NT2/D1 (cell line): ENCODE measurements at regions not wholly inside any gene's neighbourhood (a gene's known extent, or its start where the extent isn't known, plus 50 kb on each side); places are given as distances from the start of the nearest gene placed in this dataset.

ENCODE experiments used
- SUZ12 ChIP-seq: IDR thresholded peaks from 2 replicates; pipeline ENCODE4 v1.6.1; 2011; ENCODE audit not compliant: insufficient read length, insufficient read depth; ENCODE audit errors: extremely low read depth
- YY1 ChIP-seq: IDR thresholded peaks from 2 replicates; pipeline ENCODE4 v1.6.1; 2011; ENCODE audit not compliant: insufficient read length, insufficient read depth
- ZNF274 ChIP-seq: IDR thresholded peaks from 2 replicates; pipeline ENCODE4 v1.6.1; 2011; ENCODE audit warnings: mild to moderate bottlenecking, low read depth, low read length

DNA sequence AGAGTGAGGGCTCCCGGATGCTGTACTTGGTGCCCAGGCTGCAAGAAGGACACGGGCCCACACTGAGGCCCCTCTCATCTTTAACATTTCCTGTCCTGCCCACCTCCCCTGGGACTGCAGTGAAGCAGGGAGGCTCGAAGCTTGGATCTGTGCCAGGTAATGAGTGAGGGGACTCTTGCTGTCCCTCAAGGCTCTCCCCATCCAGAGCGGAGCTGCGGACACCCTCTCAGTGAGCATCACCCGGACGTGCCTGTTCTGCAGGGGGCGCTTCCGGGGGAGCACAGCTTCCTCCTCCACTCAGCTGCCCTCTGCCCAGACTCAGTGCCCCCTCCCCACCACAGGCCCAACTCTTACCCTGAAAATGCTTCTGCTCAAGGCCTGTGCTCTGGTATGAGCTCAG lies 150.0 kb upstream of the MYCN start:
- no peak for TF ChIP-seq YY1
- TF ChIP-seq ZNF274 = no peak
- TF ChIP-seq SUZ12 = no peak
